ENCODE measurements at regions not wholly inside any gene's neighbourhood (a gene's known extent, or its start where the extent isn't known, plus 50 kb on each side); places are given as distances from the start of the nearest gene placed in this dataset.

DNA sequence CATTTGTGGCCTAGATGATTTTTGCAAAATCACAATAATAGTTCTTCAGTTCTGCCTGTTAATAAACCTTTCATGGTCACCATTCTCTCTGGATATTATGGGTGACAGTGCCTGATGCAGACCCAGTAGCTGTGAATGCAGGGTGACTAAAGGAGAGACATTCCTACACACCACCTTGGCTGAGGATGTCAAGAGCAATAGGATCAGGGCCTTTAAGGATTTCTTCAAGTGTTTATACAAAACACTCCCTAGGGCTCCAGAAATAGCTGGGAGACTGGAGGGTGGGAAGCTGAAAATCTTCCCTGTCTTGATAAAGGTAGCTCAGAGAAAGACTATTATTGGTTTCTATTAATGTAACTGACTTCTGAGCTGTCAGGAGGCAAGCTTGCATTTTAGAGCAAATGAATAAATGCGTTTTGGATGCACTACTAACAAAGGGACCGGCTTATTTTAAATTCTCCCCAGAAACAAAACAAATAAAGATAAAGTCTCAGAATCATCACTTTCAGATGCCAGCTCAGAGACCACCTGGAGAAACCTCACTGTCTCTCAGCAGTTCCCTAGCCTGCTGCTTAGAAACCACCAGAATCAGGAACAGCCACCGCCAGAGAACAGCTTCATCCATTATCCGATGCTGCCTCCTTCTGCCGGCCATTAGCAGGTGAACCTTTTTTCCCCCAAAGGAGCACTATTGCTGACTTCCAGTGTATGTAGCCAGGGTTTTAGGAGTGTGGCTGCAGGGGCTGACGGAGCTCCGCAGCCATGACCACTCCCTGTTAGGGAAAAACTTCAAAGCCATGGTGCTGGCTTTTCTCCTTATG, 171.4 kb upstream of the DYNLRB2 start:
- no peaks in the 10 kb centered on the region for H3K4me1 ChIP-seq (ENCODE audit: control insufficient read depth, extremely low read depth, insufficient read depth, low read length)
- no peaks in the 10 kb centered on the region for H3K9me1 ChIP-seq (replicated peaks; ENCODE audit: control insufficient read depth, extremely low read depth, insufficient read depth, low read length)
- intact Hi-C loops (cut with micrococcal nuclease), result loop anchor here (1.0 kb wide), 1 partner anchor 372 kb away; no protein-coding TSS in a partner anchor
- no peak overlapping the region for H3K9ac ChIP-seq (replicated peaks; ENCODE audit: extremely low read depth, insufficient read depth, low read length)
- dilution Hi-C loops (cut with MboI; ENCODE audit: extremely low pct_ligation_motif_present, low sequenced_read_pairs), result no loop called here
- CTCF ChIA-PET, result interaction anchor here (0.6 to 2.8 kb wide), 21 partner anchors 9 to 1663 kb away, joined by 3 to 41 read pairs (median 3); no protein-coding TSS in a partner anchor
- H3K79me2 ChIP-seq (ENCODE audit: control insufficient read depth, insufficient read depth, low read length), result no peaks in the 10 kb centered on the region
- H3K4me2 ChIP-seq (ENCODE audit: insufficient read depth, low read length), result no peak overlapping the region
- H3K27ac ChIP-seq (ENCODE audit: insufficient read depth, low read depth, low read length), result no peak overlapping the region
- DNase-seq (ENCODE audit: low read depth, low spot score) (peak; percentile 37), FAIRE-seq (no peak)
- no peaks in the 10 kb centered on the region for H4K20me1 ChIP-seq (replicated peaks; ENCODE audit: control insufficient read depth, extremely low read depth, insufficient read depth, low read length)
- no peak overlapping the region for H2AFZ ChIP-seq (ENCODE audit: low read depth, low read length)
- H3K4me3 ChIP-seq (replicated peaks in 1 of 3; ENCODE audit: insufficient read depth in 1 of 3, low read depth in 1 of 3, low read length in 3 of 3), result no peak overlapping the region
- no peaks in the 10 kb centered on the region for H3K9me3 ChIP-seq (replicated peaks; ENCODE audit: control insufficient read depth, insufficient read depth, low read length)
- POLR2A ChIA-PET, result no interaction called here
- TF ChIP-seq, protein P1, sequence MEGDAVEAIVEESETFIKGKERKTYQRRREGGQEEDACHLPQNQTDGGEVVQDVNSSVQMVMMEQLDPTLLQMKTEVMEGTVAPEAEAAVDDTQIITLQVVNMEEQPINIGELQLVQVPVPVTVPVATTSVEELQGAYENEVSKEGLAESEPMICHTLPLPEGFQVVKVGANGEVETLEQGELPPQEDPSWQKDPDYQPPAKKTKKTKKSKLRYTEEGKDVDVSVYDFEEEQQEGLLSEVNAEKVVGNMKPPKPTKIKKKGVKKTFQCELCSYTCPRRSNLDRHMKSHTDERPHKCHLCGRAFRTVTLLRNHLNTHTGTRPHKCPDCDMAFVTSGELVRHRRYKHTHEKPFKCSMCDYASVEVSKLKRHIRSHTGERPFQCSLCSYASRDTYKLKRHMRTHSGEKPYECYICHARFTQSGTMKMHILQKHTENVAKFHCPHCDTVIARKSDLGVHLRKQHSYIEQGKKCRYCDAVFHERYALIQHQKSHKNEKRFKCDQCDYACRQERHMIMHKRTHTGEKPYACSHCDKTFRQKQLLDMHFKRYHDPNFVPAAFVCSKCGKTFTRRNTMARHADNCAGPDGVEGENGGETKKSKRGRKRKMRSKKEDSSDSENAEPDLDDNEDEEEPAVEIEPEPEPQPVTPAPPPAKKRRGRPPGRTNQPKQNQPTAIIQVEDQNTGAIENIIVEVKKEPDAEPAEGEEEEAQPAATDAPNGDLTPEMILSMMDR (IDR thresholded peaks at IDR 0.05; ENCODE audit: extremely low read depth in 1 of 2, insufficient read depth in 1 of 2, low read depth in 1 of 2, low read length in 2 of 2), result peak; percentile 29 to 48
- no peak for TF ChIP-seq JUN (IDR thresholded peaks at IDR 0.05; ENCODE audit: borderline replicate concordance, insufficient read depth, insufficient read length, low read depth)
- BruUV-seq (replicated peaks), result no TSS peak
- no peaks in the 10 kb centered on the region for H3K36me3 ChIP-seq (ENCODE audit: control insufficient read depth in 2 of 2, extremely low read depth in 1 of 2, insufficient read depth in 2 of 2, low read length in 2 of 2)
- no peaks in the 10 kb centered on the region for H3K27me3 ChIP-seq (ENCODE audit: control insufficient read depth in 2 of 2, insufficient read depth in 2 of 2, low read length in 2 of 2)

DNA sequence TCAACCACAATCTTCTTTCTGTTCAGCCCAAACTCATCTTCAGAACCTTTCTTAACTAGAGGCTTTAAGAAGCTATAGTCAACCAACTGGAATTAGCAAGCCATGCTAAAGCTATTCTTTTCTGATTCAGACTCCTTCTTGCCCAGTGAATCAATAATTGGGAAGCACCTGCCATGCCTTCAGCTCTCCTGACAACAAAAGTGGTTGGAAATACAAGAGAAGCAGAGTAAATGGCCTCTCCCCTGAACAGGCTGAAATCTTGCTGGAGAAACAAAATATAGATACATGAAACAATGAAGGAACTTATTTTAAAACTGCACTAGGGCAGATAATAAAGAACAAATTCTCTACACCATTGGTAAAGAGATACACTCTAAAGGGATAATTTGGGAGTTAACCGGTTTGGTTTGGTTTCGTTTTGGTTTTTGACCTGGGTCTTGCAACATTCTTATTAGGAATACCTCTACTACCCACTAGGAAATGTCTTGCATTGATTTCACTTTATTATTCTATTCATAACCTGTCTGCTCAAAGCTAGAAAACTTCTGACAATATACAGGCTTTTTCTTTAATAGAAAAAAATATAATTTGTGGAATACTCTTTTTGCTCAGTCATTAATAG, 173.6 kb upstream of the DYNLRB2 start:
- Histone ChIP-seq H4K20me1 (replicated peaks; ENCODE audit: control insufficient read depth, extremely low read depth, insufficient read depth, low read length) (no peaks in the 10 kb centered on the region), H3K79me2 (ENCODE audit: control insufficient read depth, insufficient read depth, low read length) (no peaks in the 10 kb centered on the region), H3K4me2 (ENCODE audit: insufficient read depth, low read length) (no peak overlapping the region), H3K4me3 (replicated peaks in 1 of 3; ENCODE audit: insufficient read depth in 1 of 3, low read depth in 1 of 3, low read length in 3 of 3) (no peak overlapping the region), H3K9me1 (replicated peaks; ENCODE audit: control insufficient read depth, extremely low read depth, insufficient read depth, low read length) (no peaks in the 10 kb centered on the region), H3K9ac (replicated peaks; ENCODE audit: extremely low read depth, insufficient read depth, low read length) (no peak overlapping the region), H2AFZ (ENCODE audit: low read depth, low read length) (no peak overlapping the region), H3K36me3 (ENCODE audit: control insufficient read depth in 2 of 2, extremely low read depth in 1 of 2, insufficient read depth in 2 of 2, low read length in 2 of 2) (no peaks in the 10 kb centered on the region), H3K27me3 (ENCODE audit: control insufficient read depth in 2 of 2, insufficient read depth in 2 of 2, low read length in 2 of 2) (no peaks in the 10 kb centered on the region), H3K27ac (ENCODE audit: insufficient read depth, low read depth, low read length) (no peak overlapping the region), H3K4me1 (ENCODE audit: control insufficient read depth, extremely low read depth, insufficient read depth, low read length) (no peaks in the 10 kb centered on the region), H3K9me3 (replicated peaks; ENCODE audit: control insufficient read depth, insufficient read depth, low read length) (no peaks in the 10 kb centered on the region)
- no TSS peak for BruUV-seq (replicated peaks)
- intact Hi-C loops (cut with micrococcal nuclease) (no loop called here), dilution Hi-C loops (cut with MboI; ENCODE audit: extremely low pct_ligation_motif_present, low sequenced_read_pairs) (no loop called here)
- ChIA-PET POLR2A (no interaction called here), CTCF (interaction anchor here (0.9 to 1.1 kb wide), 2 partner anchors 61 to 370 kb away, joined by 3 read pairs; no protein-coding TSS in a partner anchor)
- FAIRE-seq (no peak), DNase-seq (ENCODE audit: low read depth, low spot score) (no peak)
- no peak for TF ChIP-seq JUN (IDR thresholded peaks at IDR 0.05; ENCODE audit: borderline replicate concordance, insufficient read depth, insufficient read length, low read depth)
- TF ChIP-seq, protein P1 (IDR thresholded peaks at IDR 0.05; ENCODE audit: extremely low read depth in 1 of 2, insufficient read depth in 1 of 2, low read depth in 1 of 2, low read length in 2 of 2), result no peak

Measured in endothelial cell of umbilical vein (primary cell).